Ascending aorta (tissue), 2 donors: ENCODE measurements at regions not wholly inside any gene's neighbourhood (a gene's known extent, or its start where the extent isn't known, plus 50 kb on each side); places are given as distances from the start of the nearest gene placed in this dataset.

Experiments
- DNase-seq, 2 donors: peaks; one replicate each; pipeline ENCODE4 v3.0.0-alpha.2; 2019; ENCODE audit warnings: low spot score in 2 of 2
- H3K27ac ChIP-seq, 2 donors: fragments of 200-600 bp; sonication (generic); one replicate each; pipeline ENCODE4 v1.5.1; 2016 to 2017; ENCODE audit warnings: mild to moderate bottlenecking in 1 of 2
- H3K27me3 ChIP-seq: fragments of 200-600 bp; sonication (generic); one replicate; pipeline ENCODE4 v1.5.1; 2017
- H3K36me3 ChIP-seq, 2 donors: fragments of 200-600 bp; sonication (generic); one replicate each; pipeline ENCODE4 v1.5.1; 2016
- H3K4me1 ChIP-seq, 2 donors: fragments of 200-600 bp; sonication (generic); one replicate each; pipeline ENCODE4 v1.5.1; 2016 to 2017; ENCODE audit warnings: mild to moderate bottlenecking in 1 of 2
- H3K4me3 ChIP-seq, 2 donors: fragments of 200-600 bp; sonication (generic); one replicate each; pipeline ENCODE4 v1.5.1; 2016 to 2017; ENCODE audit warnings: mild to moderate bottlenecking in 1 of 2
- H3K9me3 ChIP-seq, 2 donors: fragments of 200-600 bp; sonication (generic); one replicate each; pipeline ENCODE4 v1.5.1; 2016
- intact Hi-C: fragments of 100-400 bp; cut with DNase I; formaldehyde crosslinking; loops from one replicate; pipeline ENCODE4 v1.15.1; 2023
- TF ChIP-seq, protein P1 (sequence below), 3 experiments: fragments of 200-600 bp in 2 of 3; fragments of 450-650 bp in 1 of 3; sonication (generic) in 2 of 3; IDR thresholded peaks; one replicate each; pipeline ENCODE4 v1.5.1; 2016 to 2019; ENCODE audit warnings: antibody characterized with exemption in 3 of 3, mild to moderate bottlenecking in 1 of 3, moderate library complexity in 1 of 3

DNA sequence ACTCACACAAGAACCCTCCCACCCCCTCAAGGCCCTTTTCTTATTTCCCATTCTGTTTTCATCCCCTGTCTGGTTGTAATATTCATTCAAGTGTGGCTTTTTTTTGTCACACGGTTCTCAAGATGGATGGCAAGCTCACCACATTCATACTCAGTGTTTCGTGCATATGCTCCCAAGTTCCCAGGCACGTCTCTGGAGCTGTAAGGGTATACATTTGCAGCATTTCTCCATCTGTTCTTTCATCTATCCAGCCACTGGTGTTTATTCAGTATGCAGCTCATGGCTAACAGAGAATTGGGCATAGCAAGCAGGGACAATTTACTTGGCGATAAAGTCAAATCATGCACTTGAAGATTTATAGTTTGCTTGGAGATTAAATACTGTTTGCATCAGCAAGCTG is 212.1 kb downstream of the GRIN2B start:
- no peaks in the 10 kb centered on the region for H3K9me3 ChIP-seq
- no peaks in the 10 kb centered on the region for H3K4me1 ChIP-seq
- DNase-seq: no peak
- no peaks in the 10 kb centered on the region for H3K36me3 ChIP-seq
- TF ChIP-seq, protein P1, sequence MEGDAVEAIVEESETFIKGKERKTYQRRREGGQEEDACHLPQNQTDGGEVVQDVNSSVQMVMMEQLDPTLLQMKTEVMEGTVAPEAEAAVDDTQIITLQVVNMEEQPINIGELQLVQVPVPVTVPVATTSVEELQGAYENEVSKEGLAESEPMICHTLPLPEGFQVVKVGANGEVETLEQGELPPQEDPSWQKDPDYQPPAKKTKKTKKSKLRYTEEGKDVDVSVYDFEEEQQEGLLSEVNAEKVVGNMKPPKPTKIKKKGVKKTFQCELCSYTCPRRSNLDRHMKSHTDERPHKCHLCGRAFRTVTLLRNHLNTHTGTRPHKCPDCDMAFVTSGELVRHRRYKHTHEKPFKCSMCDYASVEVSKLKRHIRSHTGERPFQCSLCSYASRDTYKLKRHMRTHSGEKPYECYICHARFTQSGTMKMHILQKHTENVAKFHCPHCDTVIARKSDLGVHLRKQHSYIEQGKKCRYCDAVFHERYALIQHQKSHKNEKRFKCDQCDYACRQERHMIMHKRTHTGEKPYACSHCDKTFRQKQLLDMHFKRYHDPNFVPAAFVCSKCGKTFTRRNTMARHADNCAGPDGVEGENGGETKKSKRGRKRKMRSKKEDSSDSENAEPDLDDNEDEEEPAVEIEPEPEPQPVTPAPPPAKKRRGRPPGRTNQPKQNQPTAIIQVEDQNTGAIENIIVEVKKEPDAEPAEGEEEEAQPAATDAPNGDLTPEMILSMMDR (IDR thresholded peaks at IDR 0.05): no peak
- intact Hi-C loops: no loop called here
- no peaks in the 10 kb centered on the region for H3K27me3 ChIP-seq
- H3K27ac ChIP-seq: no peak overlapping the region
- H3K4me3 ChIP-seq: no peak overlapping the region

GRCh38 chr12:13764748-13765147 is 216.7 kb downstream of the GRIN2B start:
- no peaks in the 10 kb centered on the region for H3K27me3 ChIP-seq
- TF ChIP-seq, protein P1 (IDR thresholded peaks at IDR 0.05): no peak
- intact Hi-C loops: no loop called here
- no peak overlapping the region for H3K27ac ChIP-seq
- H3K36me3 ChIP-seq: no peaks in the 10 kb centered on the region
- no peaks in the 10 kb centered on the region for H3K9me3 ChIP-seq
- DNase-seq: no peak
- no peaks in the 10 kb centered on the region for H3K4me1 ChIP-seq
- H3K4me3 ChIP-seq: no peak overlapping the region

GRCh38 chr12:13749389-13749788 is 232.0 kb downstream of the GRIN2B start:
- Histone ChIP-seq H3K27ac (no peak overlapping the region), H3K9me3 (no peaks in the 10 kb centered on the region), H3K4me3 (no peak overlapping the region), H3K36me3 (no peaks in the 10 kb centered on the region), H3K4me1 (no peaks in the 10 kb centered on the region), H3K27me3 (no peaks in the 10 kb centered on the region)
- DNase-seq: no peak
- intact Hi-C loops: no loop called here
- TF ChIP-seq, protein P1 (IDR thresholded peaks at IDR 0.05): no peak

GRCh38 chr12:13745111-13745860 is 236.1 kb downstream of the GRIN2B start:
- no peak overlapping the region for H3K27ac ChIP-seq
- TF ChIP-seq, protein P1 (IDR thresholded peaks at IDR 0.05): no peak
- no peaks in the 10 kb centered on the region for H3K36me3 ChIP-seq
- intact Hi-C loops: no loop called here
- H3K9me3 ChIP-seq: no peaks in the 10 kb centered on the region
- no peaks in the 10 kb centered on the region for H3K27me3 ChIP-seq
- no peak for DNase-seq
- H3K4me1 ChIP-seq: no peaks in the 10 kb centered on the region
- H3K4me3 ChIP-seq: no peak overlapping the region

- intact Hi-C loops: no loop called here
- H3K4me3 ChIP-seq: no peak overlapping the region
- DNase-seq: no peak
- H3K27ac ChIP-seq: no peak overlapping the region
- no peaks in the 10 kb centered on the region for H3K36me3 ChIP-seq
- H3K4me1 ChIP-seq: no peaks in the 10 kb centered on the region
- TF ChIP-seq, protein P1 (IDR thresholded peaks at IDR 0.05): no peak
- H3K9me3 ChIP-seq: no peaks in the 10 kb centered on the region
- H3K27me3 ChIP-seq: no peaks in the 10 kb centered on the region
Observed at GRCh38 chr12:13744561-13744960, 236.8 kb downstream of the GRIN2B start.

- TF ChIP-seq, protein P1 (IDR thresholded peaks at IDR 0.05): no peak
- H3K27ac ChIP-seq: no peak overlapping the region
- no peaks in the 10 kb centered on the region for H3K9me3 ChIP-seq
- no peaks in the 10 kb centered on the region for H3K27me3 ChIP-seq
- no peaks in the 10 kb centered on the region for H3K36me3 ChIP-seq
- H3K4me1 ChIP-seq: no peaks in the 10 kb centered on the region
- intact Hi-C loops: no loop called here
- no peak for DNase-seq
- no peak overlapping the region for H3K4me3 ChIP-seq
Observed at GRCh38 chr12:13740149-13740545, 241.3 kb downstream of the GRIN2B start.
